Uterus (tissue), 2 donors: ENCODE measurements at regions not wholly inside any gene's neighbourhood (a gene's known extent, or its start where the extent isn't known, plus 50 kb on each side); places are given as distances from the start of the nearest gene placed in this dataset.
A peak's percentile ranks its signal among the peaks of the same experiment; 100 is the strongest.

Experiments used
- CTCF ChIP-seq, 4 experiments: fragments of 200-600 bp in 2 of 4; fragments of 450-650 bp in 2 of 4; sonication (generic) in 2 of 4; IDR thresholded peaks; one replicate each; pipeline ENCODE4 v1.5.1; 2016 to 2019; ENCODE audit warnings: antibody characterized with exemption in 4 of 4, mild to moderate bottlenecking in 2 of 4, moderate library complexity in 1 of 4
- POLR2A ChIP-seq, 2 donors: fragments of 450-650 bp; IDR thresholded peaks; one replicate each; pipeline ENCODE4 v1.6.1; 2016; ENCODE audit warnings: antibody characterized with exemption in 2 of 2, mild to moderate bottlenecking in 1 of 2, moderate library complexity in 1 of 2

DNA sequence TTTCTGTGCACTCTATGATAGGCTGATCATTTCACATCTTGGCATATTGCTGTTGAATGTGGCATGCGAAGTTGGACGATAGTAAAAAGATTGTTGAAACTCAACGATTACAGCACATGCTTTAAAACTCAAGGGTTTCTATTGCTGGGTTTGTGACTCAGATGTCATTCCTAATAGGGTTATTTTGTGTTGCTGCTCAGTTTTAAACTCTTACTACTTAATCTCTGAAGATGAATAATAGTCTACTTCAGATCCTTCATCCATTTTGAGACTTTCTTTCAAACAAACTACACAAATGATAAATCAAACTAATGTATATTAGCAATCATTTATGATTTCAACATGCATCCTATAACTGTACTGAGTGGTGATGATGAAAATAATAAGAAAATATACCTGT lies 71.3 kb upstream of the MBNL1 start:
- TF ChIP-seq POLR2A (IDR thresholded peaks at IDR 0.05) (peak in 1 of 2 donors; percentile 9), CTCF (IDR thresholded peaks at IDR 0.05) (no peak)
